ENCODE measurements at regions not wholly inside any gene's neighbourhood (a gene's known extent, or its start where the extent isn't known, plus 50 kb on each side); places are given as distances from the start of the nearest gene placed in this dataset.

DNA sequence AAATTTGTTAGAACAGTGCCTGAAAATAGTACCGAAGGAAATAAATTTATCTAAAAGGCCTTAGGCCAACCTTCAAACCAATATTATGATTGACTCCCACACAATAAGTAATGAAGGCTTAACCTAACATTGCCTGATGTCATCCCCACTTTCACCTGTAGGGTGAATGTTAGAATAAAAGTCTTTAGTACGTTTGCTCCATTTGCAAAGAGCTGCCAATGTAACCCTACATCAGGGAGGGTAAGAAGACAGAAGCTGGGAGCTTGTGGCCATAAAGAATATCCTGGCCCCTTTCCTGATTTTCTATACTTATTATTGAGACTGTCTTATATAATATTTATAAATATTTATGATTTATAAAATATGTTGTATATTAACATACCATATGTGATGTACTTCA lies 661.8 kb upstream of the CXADR start:
- TF ChIP-seq POLR2AphosphoS5 (IDR thresholded peaks at IDR 0.05; ENCODE audit: borderline replicate concordance, low read depth, low read length) (no peak), EZH2 (IDR thresholded peaks at IDR 0.05) (no peak), FOXP2 (optimal IDR thresholded peaks at IDR 0.05; ENCODE audit: control extremely low read depth, extremely low read length, insufficient read depth) (no peak)

Measured in SK-N-MC (cell line).